Progenitor cell of endocrine pancreas (in vitro differentiated cells): ENCODE measurements at regions not wholly inside any gene's neighbourhood (a gene's known extent, or its start where the extent isn't known, plus 50 kb on each side); places are given as distances from the start of the nearest gene placed in this dataset.

Source experiments
- DNase-seq: peaks from one replicate; pipeline ENCODE4 v3.0.0; 2021; ENCODE audit warnings: low spot score; ENCODE audit not compliant: unreplicated experiment
- H3K27ac Mint-ChIP-seq: 2 replicates; pipeline ENCODE4 v1.8.0; 2021; ENCODE audit warnings: mild to moderate bottlenecking, moderate library complexity, mixed read lengths
- H3K27me3 Mint-ChIP-seq: 2 replicates; pipeline ENCODE4 v1.8.0; 2021; ENCODE audit warnings: mixed read lengths
- H3K36me3 Mint-ChIP-seq: 2 replicates; pipeline ENCODE4 v1.8.0; 2022; ENCODE audit warnings: mixed read lengths; ENCODE audit not compliant: insufficient read depth
- H3K4me1 Mint-ChIP-seq: 2 replicates; pipeline ENCODE4 v1.8.0; 2021; ENCODE audit warnings: low read depth, mixed read lengths
- H3K4me3 Mint-ChIP-seq: 2 replicates; pipeline ENCODE4 v1.8.0; 2021; ENCODE audit warnings: low read depth, mild to moderate bottlenecking, moderate library complexity, mixed read lengths
- H3K9me3 Mint-ChIP-seq: 2 replicates; pipeline ENCODE4 v1.8.0; 2021; ENCODE audit warnings: low read depth, mixed read lengths
- CTCF ChIP-seq: fragments of 200-600 bp; sonication (generic); IDR thresholded peaks from one replicate; pipeline ENCODE4 v1.5.0; 2021; ENCODE audit warnings: antibody characterized with exemption, mild to moderate bottlenecking; ENCODE audit not compliant: unreplicated experiment

DNA sequence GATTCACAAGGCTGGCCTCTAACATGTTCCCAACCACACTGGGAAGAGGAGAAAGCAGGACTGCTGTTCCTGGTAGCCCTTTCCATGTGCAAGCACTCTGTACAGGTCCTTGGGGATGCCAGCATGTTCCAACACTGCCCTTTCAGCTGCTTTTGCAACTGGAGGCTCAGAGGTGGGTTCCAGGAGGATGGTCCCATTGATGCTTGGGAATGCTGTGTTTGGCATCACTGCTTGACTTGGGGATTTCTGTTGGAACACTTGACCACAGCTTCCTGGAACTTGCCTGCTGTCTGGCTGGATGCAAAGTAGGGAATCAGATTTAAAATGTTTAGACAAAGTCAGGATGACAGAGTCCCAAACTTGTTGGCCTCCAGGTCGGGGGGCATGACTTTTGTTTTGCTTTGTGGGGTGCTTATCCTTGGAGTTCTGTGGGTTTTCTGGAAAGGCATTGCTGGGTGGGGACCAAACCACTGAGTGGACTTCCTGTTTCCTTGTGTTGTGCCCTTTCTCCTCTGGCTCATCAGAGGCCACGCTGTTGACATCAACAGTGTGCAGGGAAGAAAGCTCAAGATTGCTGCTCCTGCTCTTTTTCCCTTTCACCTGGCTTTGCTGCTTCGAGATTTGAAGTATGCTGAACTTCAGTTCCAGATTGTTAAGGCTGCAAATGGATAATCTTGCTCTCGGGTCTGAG, 148.5 kb upstream of the RPS23 start:
- no peak for DNase-seq
- Mint-ChIP-seq H3K4me1 (no peaks in the 10 kb centered on the region), H3K36me3 (peaks cover 2% of the 10 kb centered on the region), H3K4me3 (no peak overlapping the region), H3K27me3 (no peaks in the 10 kb centered on the region), H3K9me3 (peaks cover 4% of the 10 kb centered on the region), H3K27ac (no peak overlapping the region)
- TF ChIP-seq CTCF: no peak

GRCh38 chr5:82425591-82425990, 147.4 kb upstream of the RPS23 start:
- no peak for DNase-seq

DNA sequence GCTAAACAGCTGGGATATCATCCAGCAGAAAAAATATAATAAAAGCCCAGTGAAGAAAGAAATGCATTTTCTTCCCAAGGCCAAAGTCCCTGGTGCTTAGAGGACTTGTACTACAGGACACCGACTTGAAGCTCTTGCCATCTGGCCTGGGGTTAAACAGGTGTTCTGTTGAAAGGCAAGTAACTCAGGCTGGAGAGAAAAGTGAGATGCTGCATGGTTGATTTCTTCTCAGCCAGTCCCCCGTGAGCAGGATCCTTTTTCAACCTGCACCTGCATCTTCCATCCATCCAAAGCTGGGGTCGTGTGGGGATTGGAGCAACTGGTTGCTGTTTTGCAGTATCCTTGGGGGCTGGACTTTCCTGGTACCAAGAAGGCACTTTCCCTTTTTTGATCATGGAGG, 146.1 kb upstream of the RPS23 start:
- TF ChIP-seq CTCF: no peak
- peaks cover 2% of the 10 kb centered on the region for H3K36me3 Mint-ChIP-seq
- DNase-seq: no peak
- peaks cover 13% of the 10 kb centered on the region for H3K4me1 Mint-ChIP-seq
- H3K27me3 Mint-ChIP-seq: no peaks in the 10 kb centered on the region
- H3K4me3 Mint-ChIP-seq: no peak overlapping the region
- H3K9me3 Mint-ChIP-seq: peaks cover 4% of the 10 kb centered on the region
- no peak overlapping the region for H3K27ac Mint-ChIP-seq

More at GRCh38 chr5:82425591-82425990, 147.4 kb upstream of the RPS23 start:
- Mint-ChIP-seq H3K4me3 (no peak overlapping the region), H3K9me3 (peaks cover 4% of the 10 kb centered on the region), H3K27me3 (no peaks in the 10 kb centered on the region), H3K4me1 (peaks cover 5% of the 10 kb centered on the region), H3K27ac (no peak overlapping the region), H3K36me3 (peaks cover 2% of the 10 kb centered on the region)
- no peak for TF ChIP-seq CTCF

- H3K4me1 Mint-ChIP-seq: peaks cover 16% of the 10 kb centered on the region
- no peak overlapping the region for H3K4me3 Mint-ChIP-seq
- H3K9me3 Mint-ChIP-seq: peaks cover 4% of the 10 kb centered on the region
- H3K27ac Mint-ChIP-seq: no peak overlapping the region
- peaks cover 2% of the 10 kb centered on the region for H3K36me3 Mint-ChIP-seq
- H3K27me3 Mint-ChIP-seq: no peaks in the 10 kb centered on the region
- no peak for DNase-seq
- TF ChIP-seq CTCF: no peak
Observed at GRCh38 chr5:82422751-82423181, 144.6 kb upstream of the RPS23 start.

GRCh38 chr5:82422001-82422740, 144.0 kb upstream of the RPS23 start:
- Mint-ChIP-seq H3K27ac (no peak overlapping the region), H3K9me3 (peaks cover 4% of the 10 kb centered on the region), H3K36me3 (peaks cover 2% of the 10 kb centered on the region), H3K4me1 (peaks cover 19% of the 10 kb centered on the region), H3K4me3 (no peak overlapping the region), H3K27me3 (no peaks in the 10 kb centered on the region)
- DNase-seq: no peak
- no peak for TF ChIP-seq CTCF
